MM.1S (cell line): ENCODE measurements at regions not wholly inside any gene's neighbourhood (a gene's known extent, or its start where the extent isn't known, plus 50 kb on each side); places are given as distances from the start of the nearest gene placed in this dataset.

Experiments
- CTCF ChIP-seq: fragments of 300-600 bp; sonication (generic); IDR thresholded peaks from 2 replicates; pipeline ENCODE4 v1.5.1; 2016; ENCODE audit warnings: antibody characterized with exemption, low read length, mixed read lengths
- EZH2 ChIP-seq: fragments of 300-600 bp; sonication (generic); optimal IDR thresholded peaks from 2 replicates; pipeline ENCODE3; 2017; ENCODE audit warnings: low read depth, mild to moderate bottlenecking, antibody characterized with exemption, low read length, mixed read lengths

- TF ChIP-seq CTCF = no peak
- no peak for TF ChIP-seq EZH2
These were observed 184.5 kb downstream of the GATA3 start for GRCh38 chr10:8238986-8239385.
